A673 (cell line): ENCODE measurements at regions not wholly inside any gene's neighbourhood (a gene's known extent, or its start where the extent isn't known, plus 50 kb on each side); places are given as distances from the start of the nearest gene placed in this dataset.

Experiments
- EZH2 ChIP-seq: fragments of 200-600 bp; sonication (generic); IDR thresholded peaks from 2 replicates; pipeline ENCODE4 v1.6.1; 2017; ENCODE audit warnings: borderline replicate concordance, low read depth, mild to moderate bottlenecking, mixed read lengths, antibody characterized with exemption, low read length; ENCODE audit not compliant: poor library complexity, severe bottlenecking
- TF ChIP-seq, protein P1 (sequence below): fragments of 300-800, 200-600 bp; sonication (generic); conservative IDR thresholded peaks from 2 replicates; pipeline ENCODE4 v1.5.1; 2017; ENCODE audit warnings: low read depth, mild to moderate bottlenecking, antibody characterized with exemption, low read length, moderate library complexity, mixed read lengths

DNA sequence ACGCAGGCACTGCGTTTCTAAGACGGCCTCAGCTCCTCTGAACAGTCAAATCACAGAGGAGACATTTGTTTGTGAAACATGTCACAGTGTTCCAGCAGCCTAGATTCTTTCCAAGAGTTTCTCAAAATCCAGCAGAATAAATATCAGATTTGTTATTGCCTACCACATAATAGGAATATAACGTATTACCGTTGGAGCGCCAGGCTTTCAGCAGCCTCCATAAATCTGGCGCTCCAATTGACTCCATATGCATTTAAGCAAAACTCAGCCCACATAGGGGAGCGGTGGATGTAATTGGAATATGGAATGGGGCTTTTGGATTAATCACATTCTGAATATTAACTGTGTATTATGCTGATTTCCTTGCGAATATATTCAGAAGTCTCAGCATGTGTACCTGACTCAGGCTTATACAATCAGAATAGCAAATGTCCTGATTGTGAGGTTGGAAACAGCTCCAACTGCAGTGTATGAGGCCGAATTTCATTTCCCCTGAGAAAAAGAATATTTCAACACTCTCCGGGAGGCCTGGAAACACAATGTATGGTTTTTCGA lies 174.0 kb downstream of the ASCL4 start:
- TF ChIP-seq, protein P1, sequence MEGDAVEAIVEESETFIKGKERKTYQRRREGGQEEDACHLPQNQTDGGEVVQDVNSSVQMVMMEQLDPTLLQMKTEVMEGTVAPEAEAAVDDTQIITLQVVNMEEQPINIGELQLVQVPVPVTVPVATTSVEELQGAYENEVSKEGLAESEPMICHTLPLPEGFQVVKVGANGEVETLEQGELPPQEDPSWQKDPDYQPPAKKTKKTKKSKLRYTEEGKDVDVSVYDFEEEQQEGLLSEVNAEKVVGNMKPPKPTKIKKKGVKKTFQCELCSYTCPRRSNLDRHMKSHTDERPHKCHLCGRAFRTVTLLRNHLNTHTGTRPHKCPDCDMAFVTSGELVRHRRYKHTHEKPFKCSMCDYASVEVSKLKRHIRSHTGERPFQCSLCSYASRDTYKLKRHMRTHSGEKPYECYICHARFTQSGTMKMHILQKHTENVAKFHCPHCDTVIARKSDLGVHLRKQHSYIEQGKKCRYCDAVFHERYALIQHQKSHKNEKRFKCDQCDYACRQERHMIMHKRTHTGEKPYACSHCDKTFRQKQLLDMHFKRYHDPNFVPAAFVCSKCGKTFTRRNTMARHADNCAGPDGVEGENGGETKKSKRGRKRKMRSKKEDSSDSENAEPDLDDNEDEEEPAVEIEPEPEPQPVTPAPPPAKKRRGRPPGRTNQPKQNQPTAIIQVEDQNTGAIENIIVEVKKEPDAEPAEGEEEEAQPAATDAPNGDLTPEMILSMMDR, result no peak
- TF ChIP-seq EZH2, result no peak
